ENCODE measurements at regions not wholly inside any gene's neighbourhood (a gene's known extent, or its start where the extent isn't known, plus 50 kb on each side); places are given as distances from the start of the nearest gene placed in this dataset.

- CTCF ChIA-PET = no interaction called here
Observed at GRCh38 chr2:119062652-119063051, 95.9 kb downstream of the C1QL2 start.

DNA sequence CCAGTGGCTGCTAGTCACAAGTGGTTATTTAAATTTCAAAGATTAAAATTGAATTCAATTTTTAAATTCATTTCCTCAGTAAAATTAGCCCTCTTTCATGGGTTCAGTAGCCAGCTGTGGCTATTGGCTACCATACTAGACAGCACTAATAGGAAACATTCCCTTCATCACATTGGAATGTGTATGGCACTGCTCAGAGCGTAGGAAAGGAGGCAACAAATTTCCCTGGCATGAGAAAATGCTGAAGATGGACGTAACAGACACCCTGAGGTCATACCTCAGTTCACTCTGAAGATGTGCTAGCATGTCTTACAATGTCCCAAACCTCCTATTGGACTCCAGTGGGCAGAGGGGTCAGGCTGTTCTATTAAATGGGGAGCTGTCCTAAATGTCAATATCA lies 96.4 kb downstream of the C1QL2 start:
- Histone ChIP-seq H3K9ac (ENCODE audit: low read length) (no peak overlapping the region), H3K27ac (ENCODE audit: low read depth, low read length) (no peak overlapping the region), H3K79me2 (ENCODE audit: insufficient read depth, low read length) (no peaks in the 10 kb centered on the region), H3K4me3 (replicated peaks in 1 of 2; ENCODE audit: low read depth in 1 of 2, low read length in 2 of 2) (no peak overlapping the region), H3K9me3 (ENCODE audit: control insufficient read depth in 1 of 2, insufficient read depth in 1 of 2, low read depth in 1 of 2, low read length in 2 of 2) (0 out of 4 replicates have a peak, but pooled peaks cover 0 to 6% of the 10 kb centered on the region in 2 experiments), H3K36me3 (ENCODE audit: control insufficient read depth in 1 of 2, insufficient read depth in 2 of 2, low read length in 2 of 2) (no peaks in the 10 kb centered on the region), H2AFZ (ENCODE audit: low read depth, low read length, poor library complexity, severe bottlenecking) (no peak overlapping the region), H4K20me1 (ENCODE audit: insufficient read depth) (no peaks in the 10 kb centered on the region), H3K4me1 (ENCODE audit: control insufficient read depth in 1 of 2, insufficient read depth in 2 of 2, low read length in 2 of 2) (no peaks in the 10 kb centered on the region), H3K9me2 (ENCODE audit: insufficient read depth) (no peaks in the 10 kb centered on the region), H3K4me2 (ENCODE audit: low read length) (no peak overlapping the region), H3K27me3 (ENCODE audit: insufficient read depth, low read length) (0 out of 2 replicates have a peak, but pooled peaks cover 5% of the 10 kb centered on the region)
- POLR2A ChIA-PET = no interaction called here
- no TSS peak for BruUV-seq (replicated peaks)
- intact Hi-C loops (cut with micrococcal nuclease) = no loop called here
- no peak for ATAC-seq
- no peak for DNase-seq (ENCODE audit: low read depth, low spot score)
- CTCF ChIA-PET = no interaction called here
- RAD21 ChIA-PET (ENCODE audit: low non-redundant PET in 1 of 2, low total read pairs in 2 of 2, uncharacterized antibody in 2 of 2, unreplicated experiment in 2 of 2) = no interaction called here
- no peak for TF ChIP-seq RAD21 (IDR thresholded peaks at IDR 0.05; ENCODE audit: low read depth)
- no peak for TF ChIP-seq YY1 (IDR thresholded peaks at IDR 0.05; ENCODE audit: extremely low read depth, insufficient replicate concordance, low read depth, low read length)
- no peak for TF ChIP-seq EZH2phosphoT487 (IDR thresholded peaks at IDR 0.05; ENCODE audit: borderline replicate concordance)
- TF ChIP-seq, protein P1, sequence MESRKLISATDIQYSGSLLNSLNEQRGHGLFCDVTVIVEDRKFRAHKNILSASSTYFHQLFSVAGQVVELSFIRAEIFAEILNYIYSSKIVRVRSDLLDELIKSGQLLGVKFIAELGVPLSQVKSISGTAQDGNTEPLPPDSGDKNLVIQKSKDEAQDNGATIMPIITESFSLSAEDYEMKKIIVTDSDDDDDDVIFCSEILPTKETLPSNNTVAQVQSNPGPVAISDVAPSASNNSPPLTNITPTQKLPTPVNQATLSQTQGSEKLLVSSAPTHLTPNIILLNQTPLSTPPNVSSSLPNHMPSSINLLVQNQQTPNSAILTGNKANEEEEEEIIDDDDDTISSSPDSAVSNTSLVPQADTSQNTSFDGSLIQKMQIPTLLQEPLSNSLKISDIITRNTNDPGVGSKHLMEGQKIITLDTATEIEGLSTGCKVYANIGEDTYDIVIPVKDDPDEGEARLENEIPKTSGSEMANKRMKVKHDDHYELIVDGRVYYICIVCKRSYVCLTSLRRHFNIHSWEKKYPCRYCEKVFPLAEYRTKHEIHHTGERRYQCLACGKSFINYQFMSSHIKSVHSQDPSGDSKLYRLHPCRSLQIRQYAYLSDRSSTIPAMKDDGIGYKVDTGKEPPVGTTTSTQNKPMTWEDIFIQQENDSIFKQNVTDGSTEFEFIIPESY (IDR thresholded peaks at IDR 0.05; ENCODE audit: extremely low read depth, insufficient replicate concordance, low read length) = no peak
- no peak for TF ChIP-seq CBX3 (IDR thresholded peaks at IDR 0.05; ENCODE audit: low read depth)
- TF ChIP-seq CTCF (IDR thresholded peaks at IDR 0.05 in 2 of 3, conservative IDR thresholded peaks at IDR 0.05 in 1 of 3; ENCODE audit: borderline replicate concordance in 1 of 3, insufficient read depth in 1 of 3, low read depth in 2 of 3, low read length in 2 of 3) = no peak
- TF ChIP-seq EZH2 (IDR thresholded peaks at IDR 0.05) = no peak
- TF ChIP-seq ATF3 (IDR thresholded peaks at IDR 0.05) = no peak
- TF ChIP-seq ELF1 (IDR thresholded peaks at IDR 0.05; ENCODE audit: borderline replicate concordance, low read depth) = no peak
- no peak for TF ChIP-seq FOSL1 (IDR thresholded peaks at IDR 0.05; ENCODE audit: low read depth)
- TF ChIP-seq CEBPB (IDR thresholded peaks at IDR 0.05; ENCODE audit: low read depth) = no peak
- no peak for TF ChIP-seq ZNF274 (IDR thresholded peaks at IDR 0.05; ENCODE audit: low read depth, low read length)

More at GRCh38 chr2:119062652-119063051, 95.9 kb downstream of the C1QL2 start:
- Histone ChIP-seq H2AFZ (ENCODE audit: low read depth, low read length, poor library complexity, severe bottlenecking) (no peak overlapping the region), H3K36me3 (ENCODE audit: control insufficient read depth in 1 of 2, insufficient read depth in 2 of 2, low read length in 2 of 2) (no peaks in the 10 kb centered on the region), H3K79me2 (ENCODE audit: insufficient read depth, low read length) (no peaks in the 10 kb centered on the region), H3K9me3 (ENCODE audit: control insufficient read depth in 1 of 2, insufficient read depth in 1 of 2, low read depth in 1 of 2, low read length in 2 of 2) (0 out of 4 replicates have a peak, but pooled peaks cover 0 to 6% of the 10 kb centered on the region in 2 experiments), H3K4me2 (ENCODE audit: low read length) (no peak overlapping the region), H3K4me1 (ENCODE audit: control insufficient read depth in 1 of 2, insufficient read depth in 2 of 2, low read length in 2 of 2) (no peaks in the 10 kb centered on the region), H3K9me2 (ENCODE audit: insufficient read depth) (no peaks in the 10 kb centered on the region), H3K9ac (ENCODE audit: low read length) (no peak overlapping the region), H4K20me1 (ENCODE audit: insufficient read depth) (no peaks in the 10 kb centered on the region), H3K27me3 (ENCODE audit: insufficient read depth, low read length) (0 out of 2 replicates have a peak, but pooled peaks cover 5% of the 10 kb centered on the region), H3K4me3 (replicated peaks in 1 of 2; ENCODE audit: low read depth in 1 of 2, low read length in 2 of 2) (no peak overlapping the region), H3K27ac (ENCODE audit: low read depth, low read length) (no peak overlapping the region)
- TF ChIP-seq ZFX (IDR thresholded peaks at IDR 0.05) (no peak), YY1 (IDR thresholded peaks at IDR 0.05; ENCODE audit: extremely low read depth, insufficient replicate concordance, low read depth, low read length) (no peak), ZNF274 (IDR thresholded peaks at IDR 0.05; ENCODE audit: low read depth, low read length) (no peak), ATF3 (IDR thresholded peaks at IDR 0.05) (no peak), EZH2 (IDR thresholded peaks at IDR 0.05) (no peak), SP1 (IDR thresholded peaks at IDR 0.05; ENCODE audit: low read depth) (no peak)
- BruUV-seq (replicated peaks) = no TSS peak
- ChIA-PET RAD21 (ENCODE audit: low non-redundant PET in 1 of 2, low total read pairs in 2 of 2, uncharacterized antibody in 2 of 2, unreplicated experiment in 2 of 2) (no interaction called here), POLR2A (no interaction called here)
- intact Hi-C loops (cut with micrococcal nuclease) = no loop called here
- DNase-seq (ENCODE audit: low read depth, low spot score) (no peak), ATAC-seq (no peak)

All from HCT116 (cell line).